Mammary epithelial cell (primary cell): ENCODE measurements at regions not wholly inside any gene's neighbourhood (a gene's known extent, or its start where the extent isn't known, plus 50 kb on each side); places are given as distances from the start of the nearest gene placed in this dataset.

ENCODE experiments used
- EZH2 ChIP-seq: IDR thresholded peaks from 2 replicates; pipeline ENCODE4 v1.6.1; 2012; ENCODE audit warnings: low read length, inconsistent platforms, borderline replicate concordance
- TF ChIP-seq, protein P1 (sequence below), 2 donors: IDR thresholded peaks in 1 of 2; conservative IDR thresholded peaks in 1 of 2; 2 replicates each; pipeline ENCODE4 v1.5.1; 2011 to 2012; ENCODE audit warnings: inconsistent platforms in 2 of 2, low read length in 2 of 2, mild to moderate bottlenecking in 2 of 2, control low read depth in 1 of 2, low read depth in 1 of 2; ENCODE audit not compliant: insufficient read depth in 1 of 2; ENCODE audit errors: extremely low read depth in 1 of 2

- TF ChIP-seq, protein P1, sequence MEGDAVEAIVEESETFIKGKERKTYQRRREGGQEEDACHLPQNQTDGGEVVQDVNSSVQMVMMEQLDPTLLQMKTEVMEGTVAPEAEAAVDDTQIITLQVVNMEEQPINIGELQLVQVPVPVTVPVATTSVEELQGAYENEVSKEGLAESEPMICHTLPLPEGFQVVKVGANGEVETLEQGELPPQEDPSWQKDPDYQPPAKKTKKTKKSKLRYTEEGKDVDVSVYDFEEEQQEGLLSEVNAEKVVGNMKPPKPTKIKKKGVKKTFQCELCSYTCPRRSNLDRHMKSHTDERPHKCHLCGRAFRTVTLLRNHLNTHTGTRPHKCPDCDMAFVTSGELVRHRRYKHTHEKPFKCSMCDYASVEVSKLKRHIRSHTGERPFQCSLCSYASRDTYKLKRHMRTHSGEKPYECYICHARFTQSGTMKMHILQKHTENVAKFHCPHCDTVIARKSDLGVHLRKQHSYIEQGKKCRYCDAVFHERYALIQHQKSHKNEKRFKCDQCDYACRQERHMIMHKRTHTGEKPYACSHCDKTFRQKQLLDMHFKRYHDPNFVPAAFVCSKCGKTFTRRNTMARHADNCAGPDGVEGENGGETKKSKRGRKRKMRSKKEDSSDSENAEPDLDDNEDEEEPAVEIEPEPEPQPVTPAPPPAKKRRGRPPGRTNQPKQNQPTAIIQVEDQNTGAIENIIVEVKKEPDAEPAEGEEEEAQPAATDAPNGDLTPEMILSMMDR (conservative IDR thresholded peaks at IDR 0.05 in 1 of 2, IDR thresholded peaks at IDR 0.05 in 1 of 2; ENCODE audit: extremely low read depth in 1 of 2, insufficient read depth in 1 of 2, low read depth in 1 of 2, low read length in 2 of 2) = no peak
- no peak for TF ChIP-seq EZH2
These were observed 309.8 kb downstream of the OXSM start for GRCh38 chr3:26099692-26100091.
